Type B pancreatic cell (in vitro differentiated cells): ENCODE measurements at regions not wholly inside any gene's neighbourhood (a gene's known extent, or its start where the extent isn't known, plus 50 kb on each side); places are given as distances from the start of the nearest gene placed in this dataset.

Experiments
- DNase-seq: peaks from one replicate; pipeline ENCODE4 v3.0.0; 2021; ENCODE audit warnings: mixed read lengths; ENCODE audit not compliant: unreplicated experiment; ENCODE audit errors: extremely low spot score
- H3K27ac Mint-ChIP-seq: 2 replicates; pipeline ENCODE4 v1.8.0; 2021; ENCODE audit warnings: mild to moderate bottlenecking, mixed read lengths
- H3K27me3 Mint-ChIP-seq: 2 replicates; pipeline ENCODE4 v1.8.0; 2021; ENCODE audit warnings: mixed read lengths
- H3K36me3 Mint-ChIP-seq: 2 replicates; pipeline ENCODE4 v1.8.0; 2021; ENCODE audit warnings: mixed read lengths
- H3K4me1 Mint-ChIP-seq: one replicate; pipeline ENCODE4 v1.8.0; 2021; ENCODE audit warnings: mixed read lengths; ENCODE audit not compliant: unreplicated experiment
- H3K4me3 Mint-ChIP-seq: 2 replicates; pipeline ENCODE4 v1.8.0; 2021; ENCODE audit warnings: mild to moderate bottlenecking, mixed read lengths
- H3K9me3 Mint-ChIP-seq: 2 replicates; pipeline ENCODE4 v1.8.0; 2021; ENCODE audit warnings: mixed read lengths
- CTCF ChIP-seq: fragments of 200-600 bp; sonication (generic); conservative IDR thresholded peaks from 2 replicates; pipeline ENCODE4 v1.5.0; 2021; ENCODE audit warnings: antibody characterized with exemption, mild to moderate bottlenecking

- H3K27ac Mint-ChIP-seq: no peak overlapping the region
- no peak for DNase-seq
- H3K36me3 Mint-ChIP-seq: no peaks in the 10 kb centered on the region
- H3K4me3 Mint-ChIP-seq: no peak overlapping the region
- H3K27me3 Mint-ChIP-seq: peaks cover 10% of the 10 kb centered on the region
- no peaks in the 10 kb centered on the region for H3K9me3 Mint-ChIP-seq
- peaks cover 33% of the 10 kb centered on the region for H3K4me1 Mint-ChIP-seq
- no peak for TF ChIP-seq CTCF
Observed at GRCh38 chr6:163946437-163946836, 531.9 kb downstream of the QKI start.

GRCh38 chr6:163945808-163946207, 531.3 kb downstream of the QKI start:
- no peaks in the 10 kb centered on the region for H3K36me3 Mint-ChIP-seq

GRCh38 chr6:163944897-163945296, 530.4 kb downstream of the QKI start:
- Mint-ChIP-seq H3K4me3 (no peak overlapping the region), H3K9me3 (peaks cover 3% of the 10 kb centered on the region), H3K4me1 (peaks cover 35% of the 10 kb centered on the region), H3K27ac (no peak overlapping the region), H3K36me3 (no peaks in the 10 kb centered on the region), H3K27me3 (peaks cover 10% of the 10 kb centered on the region)
- no peak for TF ChIP-seq CTCF
- DNase-seq: no peak

More at GRCh38 chr6:163945808-163946207, 531.3 kb downstream of the QKI start:
- Mint-ChIP-seq H3K27ac (no peak overlapping the region), H3K27me3 (peaks cover 10% of the 10 kb centered on the region), H3K9me3 (no peaks in the 10 kb centered on the region), H3K4me3 (peak overlapping the region; percentile 20), H3K4me1 (peaks cover 35% of the 10 kb centered on the region)
- DNase-seq: no peak
- no peak for TF ChIP-seq CTCF

- Mint-ChIP-seq H3K27ac (peak overlapping the region; percentile 49), H3K4me3 (peak overlapping the region; percentile 73), H3K36me3 (no peaks in the 10 kb centered on the region), H3K27me3 (peaks cover 10% of the 10 kb centered on the region), H3K9me3 (peaks cover 5% of the 10 kb centered on the region), H3K4me1 (peaks cover 35% of the 10 kb centered on the region)
- TF ChIP-seq CTCF: no peak
- no peak for DNase-seq
Observed at GRCh38 chr6:163943607-163944385, 529.3 kb downstream of the QKI start.

- Mint-ChIP-seq H3K27ac (no peak overlapping the region), H3K27me3 (peaks cover 10% of the 10 kb centered on the region), H3K9me3 (peaks cover 5% of the 10 kb centered on the region), H3K4me1 (peaks cover 35% of the 10 kb centered on the region), H3K4me3 (peak overlapping the region; percentile 36), H3K36me3 (no peaks in the 10 kb centered on the region)
- DNase-seq: no peak
- no peak for TF ChIP-seq CTCF
Observed at GRCh38 chr6:163942790-163943189, 528.3 kb downstream of the QKI start.
